ENCODE measurements at regions not wholly inside any gene's neighbourhood (a gene's known extent, or its start where the extent isn't known, plus 50 kb on each side); places are given as distances from the start of the nearest gene placed in this dataset.
"Not testable (repeated sequence)": the region's sequence is repeated elsewhere in the genome, so short reads cannot be mapped to it uniquely, and the experiment has no call there.

GRCh38 chr1:168416220-168416619 lies 127.6 kb downstream of the XCL2 start:
- no peak for DNase-seq

- DNase-seq, result no peak
Measured at GRCh38 chr1:168414914-168415313, 128.9 kb downstream of the XCL2 start.

GRCh38 chr1:168410464-168410863 lies 129.8 kb downstream of the TBX19 start:
- DNase-seq, result no peak

- DNase-seq, result no peak
Measured at GRCh38 chr1:168408884-168409283, 128.2 kb downstream of the TBX19 start.

- no peak for DNase-seq
Measured at GRCh38 chr1:168408539-168408865, 127.8 kb downstream of the TBX19 start.

- no peak for DNase-seq
Measured at GRCh38 chr1:168407832-168408538, 127.3 kb downstream of the TBX19 start.

- no peak for DNase-seq
Measured at GRCh38 chr1:168405906-168406549, 125.4 kb downstream of the TBX19 start.

GRCh38 chr1:168403140-168403539 lies 122.5 kb downstream of the TBX19 start:
- DNase-seq, result no peak

GRCh38 chr1:168402466-168402865 lies 121.8 kb downstream of the TBX19 start:
- DNase-seq, result not testable (repeated sequence)

GRCh38 chr1:168401341-168401740 lies 120.7 kb downstream of the TBX19 start:
- DNase-seq, result no peak

GRCh38 chr1:168400139-168400538 lies 119.5 kb downstream of the TBX19 start:
- DNase-seq, result no peak

- no peak for DNase-seq
Measured at GRCh38 chr1:168397806-168398205, 117.1 kb downstream of the TBX19 start.

GRCh38 chr1:168396940-168397684 lies 116.4 kb downstream of the TBX19 start:
- no peak for DNase-seq

- DNase-seq, result no peak
Measured at GRCh38 chr1:168396508-168396907, 115.8 kb downstream of the TBX19 start.

- no peak for DNase-seq
Measured at GRCh38 chr1:168394858-168395257, 114.2 kb downstream of the TBX19 start.

GRCh38 chr1:168392958-168393549 lies 112.4 kb downstream of the TBX19 start:
- DNase-seq, result no peak

- no peak for DNase-seq
Measured at GRCh38 chr1:168391851-168392681, 111.4 kb downstream of the TBX19 start.

- DNase-seq, result no peak
Measured at GRCh38 chr1:168390271-168390670, 109.6 kb downstream of the TBX19 start.

- DNase-seq, result no peak
Measured at GRCh38 chr1:168387781-168388760, 107.4 kb downstream of the TBX19 start.

GRCh38 chr1:168386949-168387586 lies 106.4 kb downstream of the TBX19 start:
- DNase-seq, result no peak

GRCh38 chr1:168386492-168386891 lies 105.8 kb downstream of the TBX19 start:
- no peak for DNase-seq
